Neuronal stem cell (in vitro differentiated cells): ENCODE measurements at regions not wholly inside any gene's neighbourhood (a gene's known extent, or its start where the extent isn't known, plus 50 kb on each side); places are given as distances from the start of the nearest gene placed in this dataset.
"Not testable (repeated sequence)": the region's sequence is repeated elsewhere in the genome, so short reads cannot be mapped to it uniquely, and the experiment has no call there.

Source experiments
- DNase-seq: peaks from one replicate; pipeline ENCODE4 v3.0.0-alpha.2; 2013; ENCODE audit warnings: low spot score
- H2AFZ ChIP-seq: one replicate; pipeline ENCODE4 v1.6.1; 2013; ENCODE audit warnings: mild to moderate bottlenecking, low read length, inconsistent platforms
- H2AK5ac ChIP-seq: 2 replicates; pipeline ENCODE4 v1.6.1; 2013; ENCODE audit warnings: low read depth, mild to moderate bottlenecking, inconsistent platforms, low read length, moderate library complexity, mixed read lengths
- H2BK120ac ChIP-seq: 2 replicates; pipeline ENCODE4 v1.6.1; 2013; ENCODE audit warnings: low read depth, mild to moderate bottlenecking, inconsistent platforms, low read length, moderate library complexity, mixed read lengths
- H2BK12ac ChIP-seq: one replicate; pipeline ENCODE4 v1.6.1; 2013; ENCODE audit warnings: low read length, inconsistent platforms
- H2BK15ac ChIP-seq: 2 replicates; pipeline ENCODE4 v1.6.1; 2013; ENCODE audit warnings: mild to moderate bottlenecking, low read length, inconsistent platforms, mixed read lengths
- H2BK5ac ChIP-seq: one replicate; pipeline ENCODE4 v1.6.1; 2013; ENCODE audit warnings: inconsistent platforms, mild to moderate bottlenecking, low read length, moderate library complexity
- H3K14ac ChIP-seq: one replicate; pipeline ENCODE4 v1.6.1; 2013; ENCODE audit warnings: low read length, inconsistent platforms
- H3K18ac ChIP-seq: 2 replicates; pipeline ENCODE4 v1.6.1; 2013; ENCODE audit warnings: low read length, inconsistent platforms
- H3K23ac ChIP-seq: 2 replicates; pipeline ENCODE4 v1.6.1; 2013; ENCODE audit warnings: low read depth, mild to moderate bottlenecking, mixed read lengths, low read length, inconsistent platforms; ENCODE audit not compliant: poor library complexity
- H3K27ac ChIP-seq: replicated peaks from 3 replicates; pipeline ENCODE4 v1.5.1; 2013; ENCODE audit warnings: low read length, inconsistent platforms
- H3K27me3 ChIP-seq, 3 experiments: 2 replicates each; pipeline ENCODE4 v1.6.1; 2013; ENCODE audit warnings: low read length in 3 of 3, mild to moderate bottlenecking in 2 of 3, inconsistent platforms in 1 of 3, low read depth in 1 of 3, mixed read lengths in 1 of 3, moderate library complexity in 1 of 3; ENCODE audit not compliant: control insufficient read depth in 3 of 3, insufficient read depth in 3 of 3
- H3K36me3 ChIP-seq, 2 donors: replicated peaks in 1 of 2; 2 replicates each; pipeline ENCODE4 v1.6.1; 2013; ENCODE audit warnings: low read length in 2 of 2; ENCODE audit not compliant: control insufficient read depth in 2 of 2, insufficient read depth in 2 of 2
- H3K4ac ChIP-seq: 2 replicates; pipeline ENCODE4 v1.6.1; 2013; ENCODE audit warnings: inconsistent platforms, mild to moderate bottlenecking, low read length, moderate library complexity
- H3K4me1 ChIP-seq, 2 donors: 1 replicate in 1 of 2; 2 replicates in 1 of 2; pipeline ENCODE4 v1.6.1; 2013; ENCODE audit warnings: low read length in 2 of 2, low read depth in 1 of 2; ENCODE audit not compliant: control insufficient read depth in 2 of 2, insufficient read depth in 1 of 2
- H3K4me2 ChIP-seq: one replicate; pipeline ENCODE4 v1.6.1; 2013; ENCODE audit warnings: mild to moderate bottlenecking, low read length, inconsistent platforms; ENCODE audit not compliant: insufficient read depth, poor library complexity, severe bottlenecking
- H3K4me3 ChIP-seq, 2 donors: 2 replicates each; pipeline ENCODE4 v1.5.1; 2013; ENCODE audit warnings: low read length in 2 of 2, mild to moderate bottlenecking in 2 of 2, inconsistent platforms in 1 of 2, moderate library complexity in 1 of 2
- H3K79me1 ChIP-seq: one replicate; pipeline ENCODE4 v1.6.1; 2013; ENCODE audit warnings: low read depth, mild to moderate bottlenecking, inconsistent platforms, low read length, moderate library complexity
- H3K9ac ChIP-seq: one replicate; pipeline ENCODE4 v1.6.1; 2013; ENCODE audit warnings: mild to moderate bottlenecking, low read depth, low read length, inconsistent platforms; ENCODE audit not compliant: poor library complexity
- H3K9me3 ChIP-seq, 2 donors: replicated peaks in 1 of 2; 2 replicates each; pipeline versions ENCODE3 to v1.6.1; 2013; ENCODE audit warnings: low read length in 2 of 2, mild to moderate bottlenecking in 2 of 2, inconsistent platforms in 1 of 2, low read depth in 1 of 2, mixed read lengths in 1 of 2, moderate library complexity in 1 of 2; ENCODE audit not compliant: control insufficient read depth in 2 of 2, insufficient read depth in 1 of 2
- H4K8ac ChIP-seq: one replicate; pipeline ENCODE4 v1.6.1; 2013; ENCODE audit warnings: low read depth, mild to moderate bottlenecking, inconsistent platforms, low read length, moderate library complexity
- H4K91ac ChIP-seq: one replicate; pipeline ENCODE4 v1.6.1; 2013; ENCODE audit warnings: low read length, low read depth, mild to moderate bottlenecking, inconsistent platforms; ENCODE audit not compliant: poor library complexity
- WGBS, 2 donors: extraction: QIAGEN DNeasy Blood & Tissue Kit; methylation state at CpG; one replicate each; pipeline ENCODE4 v1.1.7; 2013; ENCODE audit warnings: missing lambda C conversion rate in 2 of 2, mixed read lengths in 1 of 2; ENCODE audit not compliant: insufficient read length in 2 of 2, insufficient replicate concordance in 1 of 2; ENCODE audit errors: extremely low coverage in 2 of 2; 5-methylcytosine and 5-hydroxymethylcytosine counted together

DNA sequence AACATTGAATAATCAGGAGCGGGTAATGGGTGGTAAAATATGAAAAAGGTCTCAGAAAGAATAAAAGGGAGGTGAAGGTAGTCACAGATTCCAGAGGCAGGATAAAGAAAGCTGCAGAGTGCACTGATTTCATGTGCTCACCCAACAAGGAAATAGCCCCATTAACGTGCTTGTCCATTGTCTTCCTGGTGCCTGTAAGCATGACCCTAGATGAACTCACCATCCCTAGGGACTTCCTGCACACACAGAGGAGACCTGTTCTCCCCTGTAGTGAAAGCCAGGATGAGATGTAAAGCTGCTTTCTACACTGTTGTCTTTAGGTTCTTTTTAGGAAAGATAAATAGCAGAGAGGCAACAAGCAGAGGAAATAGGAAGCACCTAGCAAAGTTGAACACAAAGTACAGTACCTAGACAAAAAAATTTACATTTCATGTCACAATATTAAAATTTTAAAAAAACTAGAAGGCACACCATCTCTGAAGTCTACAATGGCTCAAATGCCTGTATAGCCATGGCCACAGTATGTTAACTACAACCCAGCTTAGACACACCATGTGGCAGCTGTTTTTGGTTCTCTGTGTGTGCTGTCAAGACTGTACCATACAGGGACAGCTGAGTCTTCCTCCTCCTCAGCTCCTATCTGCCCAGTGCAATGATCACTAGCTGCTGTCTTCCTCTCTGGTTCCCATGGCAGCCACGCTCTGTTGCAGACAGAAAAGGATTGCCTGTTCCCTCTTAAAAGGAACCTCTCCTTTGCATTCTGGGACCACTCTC lies 69.9 kb upstream of the NBPF6 start:
- H3K79me1 ChIP-seq, H3K36me3 ChIP-seq, H4K91ac ChIP-seq, H2AK5ac ChIP-seq, H2BK120ac ChIP-seq, H4K8ac ChIP-seq, H2BK15ac ChIP-seq, H3K27me3 ChIP-seq, H3K4me1 ChIP-seq, H3K4me2 ChIP-seq, H3K4me3 ChIP-seq, H2BK5ac ChIP-seq, H2AFZ ChIP-seq, H3K4ac ChIP-seq, H3K23ac ChIP-seq, H3K18ac ChIP-seq, DNase-seq, H3K27ac ChIP-seq, H2BK12ac ChIP-seq, H3K9me3 ChIP-seq, H3K14ac ChIP-seq, H3K9ac ChIP-seq: not testable (repeated sequence)
- no CpG with 5 or more reads among the region's 3 CpGs for WGBS, 2 donors
